RWPE2 (cell line): ENCODE measurements at regions not wholly inside any gene's neighbourhood (a gene's known extent, or its start where the extent isn't known, plus 50 kb on each side); places are given as distances from the start of the nearest gene placed in this dataset.

Experiments used
- ATAC-seq: fragments of 200-7000 bp; cut with Tn5 transposase; 3 replicates; pipeline ENCODE4 v1.9.1; 2021; ENCODE audit warnings: low read depth
- DNase-seq: peaks from one replicate; pipeline ENCODE4 v3.0.0-alpha.2; 2020; ENCODE audit warnings: low spot score
- H3K27ac ChIP-seq: fragments of 450-650 bp; 2 replicates; pipeline ENCODE4 v1.5.1; 2017; ENCODE audit warnings: mild to moderate bottlenecking; ENCODE audit not compliant: poor library complexity, severe bottlenecking
- H3K27me3 ChIP-seq: fragments of 250-450 bp; sonication (Bioruptor Pico); 2 replicates; pipeline ENCODE4 v1.5.1; 2021; ENCODE audit warnings: mild to moderate bottlenecking, moderate library complexity; ENCODE audit not compliant: insufficient read depth, poor library complexity, severe bottlenecking
- H3K36me3 ChIP-seq: fragments of 250-450 bp; sonication (Bioruptor Pico); 2 replicates; pipeline ENCODE4 v1.5.1; 2020; ENCODE audit warnings: low read depth, mild to moderate bottlenecking, moderate library complexity
- H3K4me1 ChIP-seq: fragments of 250-450 bp; sonication (Bioruptor Pico); 2 replicates; pipeline ENCODE4 v1.5.1; 2021; ENCODE audit warnings: mild to moderate bottlenecking, moderate library complexity; ENCODE audit not compliant: insufficient read depth, poor library complexity, severe bottlenecking
- H3K4me3 ChIP-seq: fragments of 250-450 bp; sonication (Bioruptor Pico); 2 replicates; pipeline ENCODE4 v1.5.1; 2021; ENCODE audit warnings: mild to moderate bottlenecking, moderate library complexity; ENCODE audit not compliant: severe bottlenecking
- H3K9me3 ChIP-seq: fragments of 250-450 bp; sonication (Bioruptor Pico); 2 replicates; pipeline ENCODE4 v1.5.1; 2021; ENCODE audit warnings: mild to moderate bottlenecking, moderate library complexity; ENCODE audit not compliant: severe bottlenecking
- TF ChIP-seq, protein P1 (sequence below): fragments of 450-650 bp; IDR thresholded peaks from one replicate; pipeline ENCODE4 v1.5.1; 2017; ENCODE audit warnings: mild to moderate bottlenecking, moderate library complexity; ENCODE audit not compliant: poor library complexity, severe bottlenecking

DNA sequence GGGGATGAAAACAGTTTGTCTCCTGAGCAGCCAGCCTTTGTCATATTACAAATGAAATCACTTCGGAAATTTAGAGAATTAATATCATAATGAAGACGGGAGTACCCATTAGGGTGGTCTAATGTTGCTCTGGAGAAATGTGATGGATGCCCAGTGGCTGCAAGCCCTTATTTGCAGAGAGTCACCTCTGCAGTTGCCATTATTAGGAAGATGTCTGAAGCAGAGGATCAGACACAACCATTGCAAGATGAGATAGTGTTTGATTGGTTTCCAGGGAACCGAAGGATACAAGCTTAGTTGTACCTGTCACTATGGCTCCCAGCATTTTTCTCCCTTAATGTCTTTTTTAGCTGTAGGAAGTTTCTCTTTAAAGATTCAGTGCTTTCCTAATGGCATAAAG is 272.4 kb downstream of the FIGN start:
- H3K27me3 ChIP-seq, result no peaks in the 10 kb centered on the region
- no peaks in the 10 kb centered on the region for H3K9me3 ChIP-seq
- no peak for DNase-seq
- ATAC-seq, result no peak
- H3K4me1 ChIP-seq, result no peaks in the 10 kb centered on the region
- no peak overlapping the region for H3K27ac ChIP-seq
- H3K36me3 ChIP-seq, result no peaks in the 10 kb centered on the region
- H3K4me3 ChIP-seq, result no peak overlapping the region
- TF ChIP-seq, protein P1, sequence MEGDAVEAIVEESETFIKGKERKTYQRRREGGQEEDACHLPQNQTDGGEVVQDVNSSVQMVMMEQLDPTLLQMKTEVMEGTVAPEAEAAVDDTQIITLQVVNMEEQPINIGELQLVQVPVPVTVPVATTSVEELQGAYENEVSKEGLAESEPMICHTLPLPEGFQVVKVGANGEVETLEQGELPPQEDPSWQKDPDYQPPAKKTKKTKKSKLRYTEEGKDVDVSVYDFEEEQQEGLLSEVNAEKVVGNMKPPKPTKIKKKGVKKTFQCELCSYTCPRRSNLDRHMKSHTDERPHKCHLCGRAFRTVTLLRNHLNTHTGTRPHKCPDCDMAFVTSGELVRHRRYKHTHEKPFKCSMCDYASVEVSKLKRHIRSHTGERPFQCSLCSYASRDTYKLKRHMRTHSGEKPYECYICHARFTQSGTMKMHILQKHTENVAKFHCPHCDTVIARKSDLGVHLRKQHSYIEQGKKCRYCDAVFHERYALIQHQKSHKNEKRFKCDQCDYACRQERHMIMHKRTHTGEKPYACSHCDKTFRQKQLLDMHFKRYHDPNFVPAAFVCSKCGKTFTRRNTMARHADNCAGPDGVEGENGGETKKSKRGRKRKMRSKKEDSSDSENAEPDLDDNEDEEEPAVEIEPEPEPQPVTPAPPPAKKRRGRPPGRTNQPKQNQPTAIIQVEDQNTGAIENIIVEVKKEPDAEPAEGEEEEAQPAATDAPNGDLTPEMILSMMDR, result no peak

DNA sequence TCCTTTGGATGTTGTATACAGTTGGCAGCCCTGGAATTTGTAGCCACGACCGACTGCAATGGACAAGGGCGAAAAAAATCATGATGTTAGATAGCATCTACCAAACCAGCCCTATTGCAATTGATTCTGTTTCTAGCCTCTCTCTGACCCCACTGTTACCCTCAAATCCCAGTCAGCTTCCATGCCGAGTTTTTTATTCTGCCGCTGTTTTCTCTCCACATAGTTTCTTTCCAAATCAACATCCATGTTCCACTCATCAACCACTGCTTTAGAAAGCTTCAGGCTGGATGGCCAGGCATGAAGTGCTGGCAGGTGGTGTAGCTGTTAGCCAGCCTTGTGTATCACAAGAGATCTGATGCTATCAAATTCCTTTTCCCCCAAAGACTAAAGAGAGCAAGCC is 272.8 kb downstream of the FIGN start:
- Histone ChIP-seq H3K27me3 (no peaks in the 10 kb centered on the region), H3K36me3 (no peaks in the 10 kb centered on the region), H3K9me3 (no peaks in the 10 kb centered on the region), H3K4me3 (no peak overlapping the region), H3K27ac (no peak overlapping the region), H3K4me1 (no peaks in the 10 kb centered on the region)
- TF ChIP-seq, protein P1, result no peak
- ATAC-seq (no peak), DNase-seq (no peak)

GRCh38 chr2:163459986-163460385 is 275.8 kb downstream of the FIGN start:
- no peak overlapping the region for H3K4me3 ChIP-seq
- ATAC-seq (no peak), DNase-seq (no peak)
- H3K27ac ChIP-seq, result no peak overlapping the region
- H3K36me3 ChIP-seq, result no peaks in the 10 kb centered on the region
- no peaks in the 10 kb centered on the region for H3K9me3 ChIP-seq
- TF ChIP-seq, protein P1, result no peak
- H3K27me3 ChIP-seq, result no peaks in the 10 kb centered on the region
- no peaks in the 10 kb centered on the region for H3K4me1 ChIP-seq

GRCh38 chr2:163456953-163457743 is 278.7 kb downstream of the FIGN start:
- Histone ChIP-seq H3K27me3 (no peaks in the 10 kb centered on the region), H3K4me3 (no peak overlapping the region), H3K9me3 (no peaks in the 10 kb centered on the region), H3K4me1 (no peaks in the 10 kb centered on the region), H3K27ac (no peak overlapping the region), H3K36me3 (no peaks in the 10 kb centered on the region)
- ATAC-seq (no peak), DNase-seq (no peak)
- TF ChIP-seq, protein P1, result no peak

DNA sequence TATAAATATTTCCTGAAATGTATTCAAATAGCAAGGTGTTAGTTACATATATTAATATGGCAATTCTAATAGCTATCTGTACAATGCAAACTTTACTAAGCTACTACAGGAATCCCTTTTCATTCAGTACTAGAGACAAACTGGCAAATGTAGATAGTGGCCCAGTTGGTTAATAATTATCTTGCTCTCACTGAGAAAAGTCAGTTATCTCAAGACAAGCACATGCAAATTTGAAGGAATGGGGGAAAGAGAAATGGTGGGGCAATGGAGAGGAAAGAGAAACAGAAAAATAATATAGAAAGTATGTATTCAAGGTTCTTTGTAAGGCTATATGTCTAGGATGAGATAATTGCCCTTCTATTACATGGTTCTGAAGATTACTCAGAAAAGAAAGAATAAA is 280.0 kb downstream of the FIGN start:
- Histone ChIP-seq H3K27ac (no peak overlapping the region), H3K4me3 (no peak overlapping the region), H3K9me3 (no peaks in the 10 kb centered on the region), H3K27me3 (no peaks in the 10 kb centered on the region), H3K36me3 (no peaks in the 10 kb centered on the region), H3K4me1 (no peaks in the 10 kb centered on the region)
- TF ChIP-seq, protein P1, result no peak
- DNase-seq (no peak), ATAC-seq (no peak)
